Astrocyte (in vitro differentiated cells and primary cell): ENCODE measurements at regions not wholly inside any gene's neighbourhood (a gene's known extent, or its start where the extent isn't known, plus 50 kb on each side); places are given as distances from the start of the nearest gene placed in this dataset.

Source experiments
- CTCF ChIP-seq: IDR thresholded peaks from 2 replicates; pipeline ENCODE4 v1.5.1; 2011; ENCODE audit warnings: low read depth, mild to moderate bottlenecking, inconsistent platforms, low read length, moderate library complexity; ENCODE audit not compliant: insufficient read depth
- EZH2 ChIP-seq: IDR thresholded peaks from 2 replicates; pipeline ENCODE4 v1.6.1; 2012; ENCODE audit warnings: mild to moderate bottlenecking, low read length, inconsistent platforms; ENCODE audit not compliant: insufficient read depth

GRCh38 chr1:80966266-80966665, 834.5 kb upstream of the ADGRL2 start:
- TF ChIP-seq CTCF (no peak), EZH2 (no peak)
